Suprapubic skin (tissue), 4 donors: ENCODE measurements at regions not wholly inside any gene's neighbourhood (a gene's known extent, or its start where the extent isn't known, plus 50 kb on each side); places are given as distances from the start of the nearest gene placed in this dataset.

ENCODE experiments used
- EP300 ChIP-seq: sonication (generic); formaldehyde crosslinking; IDR thresholded peaks from one replicate; pipeline ENCODE4 v1.6.1; 2017; ENCODE audit warnings: antibody characterized with exemption
- POLR2A ChIP-seq, 2 donors: fragments of 450-650 bp; IDR thresholded peaks; one replicate each; pipeline ENCODE4 v1.6.1; 2017; ENCODE audit warnings: antibody characterized with exemption in 2 of 2, mild to moderate bottlenecking in 2 of 2, moderate library complexity in 2 of 2
- POLR2AphosphoS5 ChIP-seq, 3 donors: sonication (generic); formaldehyde crosslinking; IDR thresholded peaks; one replicate each; pipeline ENCODE4 v1.6.1; 2017; ENCODE audit warnings: antibody characterized with exemption in 3 of 3
- TF ChIP-seq, protein P1 (sequence below), 2 donors: fragments of 200-600 bp in 1 of 2; fragments of 450-650 bp in 1 of 2; sonication (generic) in 1 of 2; IDR thresholded peaks; one replicate each; pipeline ENCODE4 v1.5.1; 2016 to 2019; ENCODE audit warnings: antibody characterized with exemption in 2 of 2, mild to moderate bottlenecking in 1 of 2, moderate library complexity in 1 of 2

GRCh38 chr2:133986081-133986837 is 267.6 kb upstream of the MGAT5 start:
- TF ChIP-seq, protein P1, sequence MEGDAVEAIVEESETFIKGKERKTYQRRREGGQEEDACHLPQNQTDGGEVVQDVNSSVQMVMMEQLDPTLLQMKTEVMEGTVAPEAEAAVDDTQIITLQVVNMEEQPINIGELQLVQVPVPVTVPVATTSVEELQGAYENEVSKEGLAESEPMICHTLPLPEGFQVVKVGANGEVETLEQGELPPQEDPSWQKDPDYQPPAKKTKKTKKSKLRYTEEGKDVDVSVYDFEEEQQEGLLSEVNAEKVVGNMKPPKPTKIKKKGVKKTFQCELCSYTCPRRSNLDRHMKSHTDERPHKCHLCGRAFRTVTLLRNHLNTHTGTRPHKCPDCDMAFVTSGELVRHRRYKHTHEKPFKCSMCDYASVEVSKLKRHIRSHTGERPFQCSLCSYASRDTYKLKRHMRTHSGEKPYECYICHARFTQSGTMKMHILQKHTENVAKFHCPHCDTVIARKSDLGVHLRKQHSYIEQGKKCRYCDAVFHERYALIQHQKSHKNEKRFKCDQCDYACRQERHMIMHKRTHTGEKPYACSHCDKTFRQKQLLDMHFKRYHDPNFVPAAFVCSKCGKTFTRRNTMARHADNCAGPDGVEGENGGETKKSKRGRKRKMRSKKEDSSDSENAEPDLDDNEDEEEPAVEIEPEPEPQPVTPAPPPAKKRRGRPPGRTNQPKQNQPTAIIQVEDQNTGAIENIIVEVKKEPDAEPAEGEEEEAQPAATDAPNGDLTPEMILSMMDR (IDR thresholded peaks at IDR 0.05) = no peak
- TF ChIP-seq POLR2A (IDR thresholded peaks at IDR 0.05) = no peak
- TF ChIP-seq POLR2AphosphoS5 (IDR thresholded peaks at IDR 0.05) = no peak
- TF ChIP-seq EP300 = no peak
